ENCODE measurements at regions not wholly inside any gene's neighbourhood (a gene's known extent, or its start where the extent isn't known, plus 50 kb on each side); places are given as distances from the start of the nearest gene placed in this dataset.

DNA sequence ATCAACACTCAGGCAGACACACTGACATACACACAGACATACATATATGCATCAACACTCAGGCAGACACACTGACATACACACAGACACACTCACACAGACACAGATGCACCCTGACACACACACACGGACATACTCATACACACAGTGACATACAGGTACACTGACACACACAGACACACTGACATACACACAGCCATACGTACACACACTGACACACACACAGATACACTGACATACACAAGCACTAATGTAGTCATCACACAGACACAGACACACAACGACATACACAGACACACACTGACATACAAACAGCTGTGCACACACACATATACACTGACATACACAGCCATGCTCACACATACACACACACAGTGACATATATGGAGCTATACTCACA is 131.0 kb upstream of the CSF3R start (continued):
- TF ChIP-seq, protein P1, sequence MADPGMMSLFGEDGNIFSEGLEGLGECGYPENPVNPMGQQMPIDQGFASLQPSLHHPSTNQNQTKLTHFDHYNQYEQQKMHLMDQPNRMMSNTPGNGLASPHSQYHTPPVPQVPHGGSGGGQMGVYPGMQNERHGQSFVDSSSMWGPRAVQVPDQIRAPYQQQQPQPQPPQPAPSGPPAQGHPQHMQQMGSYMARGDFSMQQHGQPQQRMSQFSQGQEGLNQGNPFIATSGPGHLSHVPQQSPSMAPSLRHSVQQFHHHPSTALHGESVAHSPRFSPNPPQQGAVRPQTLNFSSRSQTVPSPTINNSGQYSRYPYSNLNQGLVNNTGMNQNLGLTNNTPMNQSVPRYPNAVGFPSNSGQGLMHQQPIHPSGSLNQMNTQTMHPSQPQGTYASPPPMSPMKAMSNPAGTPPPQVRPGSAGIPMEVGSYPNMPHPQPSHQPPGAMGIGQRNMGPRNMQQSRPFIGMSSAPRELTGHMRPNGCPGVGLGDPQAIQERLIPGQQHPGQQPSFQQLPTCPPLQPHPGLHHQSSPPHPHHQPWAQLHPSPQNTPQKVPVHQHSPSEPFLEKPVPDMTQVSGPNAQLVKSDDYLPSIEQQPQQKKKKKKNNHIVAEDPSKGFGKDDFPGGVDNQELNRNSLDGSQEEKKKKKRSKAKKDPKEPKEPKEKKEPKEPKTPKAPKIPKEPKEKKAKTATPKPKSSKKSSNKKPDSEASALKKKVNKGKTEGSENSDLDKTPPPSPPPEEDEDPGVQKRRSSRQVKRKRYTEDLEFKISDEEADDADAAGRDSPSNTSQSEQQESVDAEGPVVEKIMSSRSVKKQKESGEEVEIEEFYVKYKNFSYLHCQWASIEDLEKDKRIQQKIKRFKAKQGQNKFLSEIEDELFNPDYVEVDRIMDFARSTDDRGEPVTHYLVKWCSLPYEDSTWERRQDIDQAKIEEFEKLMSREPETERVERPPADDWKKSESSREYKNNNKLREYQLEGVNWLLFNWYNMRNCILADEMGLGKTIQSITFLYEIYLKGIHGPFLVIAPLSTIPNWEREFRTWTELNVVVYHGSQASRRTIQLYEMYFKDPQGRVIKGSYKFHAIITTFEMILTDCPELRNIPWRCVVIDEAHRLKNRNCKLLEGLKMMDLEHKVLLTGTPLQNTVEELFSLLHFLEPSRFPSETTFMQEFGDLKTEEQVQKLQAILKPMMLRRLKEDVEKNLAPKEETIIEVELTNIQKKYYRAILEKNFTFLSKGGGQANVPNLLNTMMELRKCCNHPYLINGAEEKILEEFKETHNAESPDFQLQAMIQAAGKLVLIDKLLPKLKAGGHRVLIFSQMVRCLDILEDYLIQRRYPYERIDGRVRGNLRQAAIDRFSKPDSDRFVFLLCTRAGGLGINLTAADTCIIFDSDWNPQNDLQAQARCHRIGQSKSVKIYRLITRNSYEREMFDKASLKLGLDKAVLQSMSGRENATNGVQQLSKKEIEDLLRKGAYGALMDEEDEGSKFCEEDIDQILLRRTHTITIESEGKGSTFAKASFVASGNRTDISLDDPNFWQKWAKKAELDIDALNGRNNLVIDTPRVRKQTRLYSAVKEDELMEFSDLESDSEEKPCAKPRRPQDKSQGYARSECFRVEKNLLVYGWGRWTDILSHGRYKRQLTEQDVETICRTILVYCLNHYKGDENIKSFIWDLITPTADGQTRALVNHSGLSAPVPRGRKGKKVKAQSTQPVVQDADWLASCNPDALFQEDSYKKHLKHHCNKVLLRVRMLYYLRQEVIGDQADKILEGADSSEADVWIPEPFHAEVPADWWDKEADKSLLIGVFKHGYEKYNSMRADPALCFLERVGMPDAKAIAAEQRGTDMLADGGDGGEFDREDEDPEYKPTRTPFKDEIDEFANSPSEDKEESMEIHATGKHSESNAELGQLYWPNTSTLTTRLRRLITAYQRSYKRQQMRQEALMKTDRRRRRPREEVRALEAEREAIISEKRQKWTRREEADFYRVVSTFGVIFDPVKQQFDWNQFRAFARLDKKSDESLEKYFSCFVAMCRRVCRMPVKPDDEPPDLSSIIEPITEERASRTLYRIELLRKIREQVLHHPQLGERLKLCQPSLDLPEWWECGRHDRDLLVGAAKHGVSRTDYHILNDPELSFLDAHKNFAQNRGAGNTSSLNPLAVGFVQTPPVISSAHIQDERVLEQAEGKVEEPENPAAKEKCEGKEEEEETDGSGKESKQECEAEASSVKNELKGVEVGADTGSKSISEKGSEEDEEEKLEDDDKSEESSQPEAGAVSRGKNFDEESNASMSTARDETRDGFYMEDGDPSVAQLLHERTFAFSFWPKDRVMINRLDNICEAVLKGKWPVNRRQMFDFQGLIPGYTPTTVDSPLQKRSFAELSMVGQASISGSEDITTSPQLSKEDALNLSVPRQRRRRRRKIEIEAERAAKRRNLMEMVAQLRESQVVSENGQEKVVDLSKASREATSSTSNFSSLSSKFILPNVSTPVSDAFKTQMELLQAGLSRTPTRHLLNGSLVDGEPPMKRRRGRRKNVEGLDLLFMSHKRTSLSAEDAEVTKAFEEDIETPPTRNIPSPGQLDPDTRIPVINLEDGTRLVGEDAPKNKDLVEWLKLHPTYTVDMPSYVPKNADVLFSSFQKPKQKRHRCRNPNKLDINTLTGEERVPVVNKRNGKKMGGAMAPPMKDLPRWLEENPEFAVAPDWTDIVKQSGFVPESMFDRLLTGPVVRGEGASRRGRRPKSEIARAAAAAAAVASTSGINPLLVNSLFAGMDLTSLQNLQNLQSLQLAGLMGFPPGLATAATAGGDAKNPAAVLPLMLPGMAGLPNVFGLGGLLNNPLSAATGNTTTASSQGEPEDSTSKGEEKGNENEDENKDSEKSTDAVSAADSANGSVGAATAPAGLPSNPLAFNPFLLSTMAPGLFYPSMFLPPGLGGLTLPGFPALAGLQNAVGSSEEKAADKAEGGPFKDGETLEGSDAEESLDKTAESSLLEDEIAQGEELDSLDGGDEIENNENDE (IDR thresholded peaks at IDR 0.05; ENCODE audit: insufficient replicate concordance, low read length) = no peak

Data from H1 (cell line).